ENCODE measurements at regions not wholly inside any gene's neighbourhood (a gene's known extent, or its start where the extent isn't known, plus 50 kb on each side); places are given as distances from the start of the nearest gene placed in this dataset.

DNA sequence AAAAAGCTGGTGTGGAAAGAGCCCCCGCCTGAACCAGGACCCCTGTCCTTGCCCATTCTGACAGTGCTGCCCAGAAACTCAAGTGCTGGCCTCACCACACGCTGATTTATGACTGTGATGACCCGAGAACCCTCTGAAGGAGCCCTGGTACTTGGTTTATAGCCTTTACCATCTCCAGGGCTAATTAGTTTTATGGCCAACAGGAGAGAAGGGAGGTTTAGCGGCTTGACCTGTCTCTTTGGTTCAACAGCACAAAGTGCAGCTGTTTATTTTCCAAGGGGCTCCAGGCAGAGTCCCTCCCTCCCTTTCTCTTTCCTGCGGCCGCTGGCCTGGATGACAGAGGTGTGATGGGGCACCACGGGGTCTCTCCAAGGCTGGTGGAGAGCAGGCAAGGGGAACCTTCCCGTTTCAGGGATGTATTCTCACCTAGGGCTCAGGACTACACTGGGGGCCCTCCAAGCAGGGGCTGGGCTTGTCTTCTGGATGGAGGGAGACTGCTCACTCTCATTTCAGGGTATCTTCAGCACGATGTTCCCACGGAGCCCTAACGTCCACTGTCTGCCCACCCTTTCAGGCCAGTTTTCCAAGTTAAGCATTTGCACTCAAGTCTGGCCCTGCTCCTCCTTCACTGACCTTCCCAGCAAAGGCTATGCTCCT lies 174.2 kb upstream of the GLI2 start:
- Histone ChIP-seq H3K4me1 (ENCODE audit: insufficient read depth, low read length) (peaks cover 63% of the 10 kb centered on the region), H3K9ac (ENCODE audit: insufficient read depth, low read depth, low read length) (no peak overlapping the region), H3K79me2 (ENCODE audit: insufficient read depth, low read length) (no peaks in the 10 kb centered on the region), H2AFZ (ENCODE audit: low read length) (no peak overlapping the region), H3K4me2 (ENCODE audit: low read depth, low read length) (no peak overlapping the region), H3K27ac (ENCODE audit: extremely low read length, insufficient read depth, low read length) (no peak overlapping the region), H3K4me3 (replicated peaks in 1 of 3; ENCODE audit: insufficient read depth in 1 of 3, low read depth in 2 of 3, low read length in 3 of 3) (no peak overlapping the region), H3K9me3 (ENCODE audit: low read length) (no peaks in the 10 kb centered on the region), H3K36me3 (replicated peaks in 1 of 2; ENCODE audit: control insufficient read depth in 1 of 2, insufficient read depth in 2 of 2, low read length in 2 of 2) (no peaks in the 10 kb centered on the region), H3K27me3 (ENCODE audit: control insufficient read depth in 1 of 2, insufficient read depth in 2 of 2, low read length in 2 of 2) (peaks cover 34 to 85% of the 10 kb centered on the region in 2 experiments; a peak in 4 of 5 replicates), H4K20me1 (ENCODE audit: insufficient read depth, low read length) (peaks cover 6% of the 10 kb centered on the region; the same call in 1 of the 2 replicates)
- no peak for ATAC-seq
- BruUV-seq (replicated peaks) = no TSS peak
- TF ChIP-seq ZNF709 (CRISPR knock-in tag; IDR thresholded peaks at IDR 0.05) (peak; percentile 41; the same call in 1 of the 2 replicates), ZFP37 (CRISPR knock-in tag; IDR thresholded peaks at IDR 0.05; ENCODE audit: borderline replicate concordance) (no peak)
- intact Hi-C loops (cut with micrococcal nuclease; ENCODE audit: unreplicated experiment) = loop anchor here (10.0 kb wide), 1 partner anchor 307 kb away; the partner anchor contains the start of gene RALB
- ChIA-PET CTCF (ENCODE audit: low intra/inter-chr PET ratio, low total read pairs) (no interaction called here), POLR2A (no interaction called here)
- in situ Hi-C loops (cut with HindIII; ENCODE audit: extremely low pct_ligation_motif_present, low pct_unique_long_range_greater_than_20kb) = no loop called here
- FAIRE-seq = no peak
- DNase-seq (ENCODE audit: low spot score) = no peak
- 24% methylated on average over 11 of the region's 11 CpGs for WGBS (ENCODE audit: low lambda C conversion rate)

DNA sequence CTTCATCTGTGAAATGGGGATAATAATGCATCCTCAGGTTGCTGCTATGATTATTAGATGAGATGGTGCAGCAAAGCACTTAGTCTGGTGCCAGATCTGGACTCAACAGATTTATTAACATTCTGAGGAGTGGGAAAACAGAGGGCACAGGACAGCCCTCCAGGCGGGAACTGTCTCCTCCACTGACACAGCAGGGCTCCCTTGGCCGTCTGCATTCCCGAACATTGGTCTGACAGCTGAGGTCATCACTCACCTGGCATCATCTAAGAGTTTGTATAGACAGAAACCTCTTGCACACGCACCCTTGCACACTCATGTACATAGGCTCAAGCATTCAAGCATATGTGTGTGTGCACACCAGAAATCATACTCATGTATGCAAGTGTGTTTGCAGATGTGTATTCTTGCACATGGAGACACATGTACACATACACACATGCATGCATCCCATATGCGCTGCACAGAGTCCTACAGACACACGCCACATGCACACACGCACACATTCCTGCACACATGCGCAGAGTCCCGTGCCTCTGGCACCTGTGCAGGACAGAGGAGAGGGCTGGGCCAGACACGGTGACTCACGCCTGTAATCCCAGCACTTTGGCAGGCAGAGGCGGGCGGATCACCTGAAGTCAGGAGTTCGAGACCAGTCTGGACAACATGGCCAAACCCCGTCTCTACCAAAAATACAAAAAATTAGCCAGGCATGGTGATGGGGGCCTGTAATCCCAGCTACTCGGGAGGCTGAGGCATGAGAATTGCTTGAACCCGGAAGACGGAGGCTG lies 173.3 kb upstream of the GLI2 start:
- no peak for ATAC-seq
- FAIRE-seq = no peak
- no peak overlapping the region for H3K9ac ChIP-seq (ENCODE audit: insufficient read depth, low read depth, low read length)
- CTCF ChIA-PET (ENCODE audit: low intra/inter-chr PET ratio, low total read pairs) = no interaction called here
- POLR2A ChIA-PET = no interaction called here
- H3K4me1 ChIP-seq (ENCODE audit: insufficient read depth, low read length) = peaks cover 64% of the 10 kb centered on the region
- H3K4me3 ChIP-seq (replicated peaks in 1 of 3; ENCODE audit: insufficient read depth in 1 of 3, low read depth in 2 of 3, low read length in 3 of 3) = no peak overlapping the region
- peaks cover 6% of the 10 kb centered on the region; the same call in 1 of the 2 replicates for H4K20me1 ChIP-seq (ENCODE audit: insufficient read depth, low read length)
- no peaks in the 10 kb centered on the region for H3K36me3 ChIP-seq (replicated peaks in 1 of 2; ENCODE audit: control insufficient read depth in 1 of 2, insufficient read depth in 2 of 2, low read length in 2 of 2)
- TF ChIP-seq, protein P1, sequence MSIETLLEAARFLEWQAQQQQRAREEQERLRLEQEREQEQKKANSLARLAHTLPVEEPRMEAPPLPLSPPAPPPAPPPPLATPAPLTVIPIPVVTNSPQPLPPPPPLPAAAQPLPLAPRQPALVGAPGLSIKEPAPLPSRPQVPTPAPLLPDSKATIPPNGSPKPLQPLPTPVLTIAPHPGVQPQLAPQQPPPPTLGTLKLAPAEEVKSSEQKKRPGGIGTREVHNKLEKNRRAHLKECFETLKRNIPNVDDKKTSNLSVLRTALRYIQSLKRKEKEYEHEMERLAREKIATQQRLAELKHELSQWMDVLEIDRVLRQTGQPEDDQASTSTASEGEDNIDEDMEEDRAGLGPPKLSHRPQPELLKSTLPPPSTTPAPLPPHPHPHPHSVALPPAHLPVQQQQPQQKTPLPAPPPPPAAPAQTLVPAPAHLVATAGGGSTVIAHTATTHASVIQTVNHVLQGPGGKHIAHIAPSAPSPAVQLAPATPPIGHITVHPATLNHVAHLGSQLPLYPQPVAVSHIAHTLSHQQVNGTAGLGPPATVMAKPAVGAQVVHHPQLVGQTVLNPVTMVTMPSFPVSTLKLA (IDR thresholded peaks at IDR 0.05) = peak; percentile 50; the same call in 1 of the 2 replicates
- TF ChIP-seq, protein P2, sequence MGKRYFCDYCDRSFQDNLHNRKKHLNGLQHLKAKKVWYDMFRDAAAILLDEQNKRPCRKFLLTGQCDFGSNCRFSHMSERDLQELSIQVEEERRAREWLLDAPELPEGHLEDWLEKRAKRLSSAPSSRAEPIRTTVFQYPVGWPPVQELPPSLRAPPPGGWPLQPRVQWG (CRISPR knock-in tag; IDR thresholded peaks at IDR 0.05; ENCODE audit: borderline replicate concordance, low read depth) = 0 out of 2 replicates have a peak, but pooled peaks have one; percentile 48
- TF ChIP-seq ZMYM3 (CRISPR knock-in tag; IDR thresholded peaks at IDR 0.05) (peak; percentile 51; the same call in 1 of the 2 replicates), AKAP8 (CRISPR knock-in tag; IDR thresholded peaks at IDR 0.05) (no peak), KDM6A (CRISPR knock-in tag; IDR thresholded peaks at IDR 0.05; ENCODE audit: low read depth) (no peak)
- TF ChIP-seq, protein P3, sequence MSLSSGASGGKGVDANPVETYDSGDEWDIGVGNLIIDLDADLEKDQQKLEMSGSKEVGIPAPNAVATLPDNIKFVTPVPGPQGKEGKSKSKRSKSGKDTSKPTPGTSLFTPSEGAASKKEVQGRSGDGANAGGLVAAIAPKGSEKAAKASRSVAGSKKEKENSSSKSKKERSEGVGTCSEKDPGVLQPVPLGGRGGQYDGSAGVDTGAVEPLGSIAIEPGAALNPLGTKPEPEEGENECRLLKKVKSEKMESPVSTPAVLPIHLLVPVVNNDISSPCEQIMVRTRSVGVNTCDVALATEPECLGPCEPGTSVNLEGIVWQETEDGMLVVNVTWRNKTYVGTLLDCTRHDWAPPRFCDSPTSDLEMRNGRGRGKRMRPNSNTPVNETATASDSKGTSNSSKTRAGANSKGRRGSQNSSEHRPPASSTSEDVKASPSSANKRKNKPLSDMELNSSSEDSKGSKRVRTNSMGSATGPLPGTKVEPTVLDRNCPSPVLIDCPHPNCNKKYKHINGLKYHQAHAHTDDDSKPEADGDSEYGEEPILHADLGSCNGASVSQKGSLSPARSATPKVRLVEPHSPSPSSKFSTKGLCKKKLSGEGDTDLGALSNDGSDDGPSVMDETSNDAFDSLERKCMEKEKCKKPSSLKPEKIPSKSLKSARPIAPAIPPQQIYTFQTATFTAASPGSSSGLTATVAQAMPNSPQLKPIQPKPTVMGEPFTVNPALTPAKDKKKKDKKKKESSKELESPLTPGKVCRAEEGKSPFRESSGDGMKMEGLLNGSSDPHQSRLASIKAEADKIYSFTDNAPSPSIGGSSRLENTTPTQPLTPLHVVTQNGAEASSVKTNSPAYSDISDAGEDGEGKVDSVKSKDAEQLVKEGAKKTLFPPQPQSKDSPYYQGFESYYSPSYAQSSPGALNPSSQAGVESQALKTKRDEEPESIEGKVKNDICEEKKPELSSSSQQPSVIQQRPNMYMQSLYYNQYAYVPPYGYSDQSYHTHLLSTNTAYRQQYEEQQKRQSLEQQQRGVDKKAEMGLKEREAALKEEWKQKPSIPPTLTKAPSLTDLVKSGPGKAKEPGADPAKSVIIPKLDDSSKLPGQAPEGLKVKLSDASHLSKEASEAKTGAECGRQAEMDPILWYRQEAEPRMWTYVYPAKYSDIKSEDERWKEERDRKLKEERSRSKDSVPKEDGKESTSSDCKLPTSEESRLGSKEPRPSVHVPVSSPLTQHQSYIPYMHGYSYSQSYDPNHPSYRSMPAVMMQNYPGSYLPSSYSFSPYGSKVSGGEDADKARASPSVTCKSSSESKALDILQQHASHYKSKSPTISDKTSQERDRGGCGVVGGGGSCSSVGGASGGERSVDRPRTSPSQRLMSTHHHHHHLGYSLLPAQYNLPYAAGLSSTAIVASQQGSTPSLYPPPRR (CRISPR knock-in tag; IDR thresholded peaks at IDR 0.05; ENCODE audit: borderline replicate concordance) = 0 out of 2 replicates have a peak, but pooled peaks have one; percentile 17
- H3K79me2 ChIP-seq (ENCODE audit: insufficient read depth, low read length) = no peaks in the 10 kb centered on the region
- no peak for DNase-seq (ENCODE audit: low spot score)
- BruUV-seq (replicated peaks) = no TSS peak
- no peak overlapping the region for H3K27ac ChIP-seq (ENCODE audit: extremely low read length, insufficient read depth, low read length)
- H3K27me3 ChIP-seq (ENCODE audit: control insufficient read depth in 1 of 2, insufficient read depth in 2 of 2, low read length in 2 of 2) = peaks cover 37 to 85% of the 10 kb centered on the region in 2 experiments
- H3K9me3 ChIP-seq (ENCODE audit: low read length) = no peaks in the 10 kb centered on the region
- intact Hi-C loops (cut with micrococcal nuclease; ENCODE audit: unreplicated experiment) (loop anchor here (10.0 kb wide), 1 partner anchor 308 kb away; the partner anchor contains the start of gene RALB), in situ Hi-C loops (cut with HindIII; ENCODE audit: extremely low pct_ligation_motif_present, low pct_unique_long_range_greater_than_20kb) (no loop called here)
- no peak overlapping the region for H3K4me2 ChIP-seq (ENCODE audit: low read depth, low read length)
- no peak overlapping the region for H2AFZ ChIP-seq (ENCODE audit: low read length)
- 55% methylated on average over 18 of the region's 18 CpGs for WGBS (ENCODE audit: low lambda C conversion rate)
